GM23338 (cell line): ENCODE measurements at regions not wholly inside any gene's neighbourhood (a gene's known extent, or its start where the extent isn't known, plus 50 kb on each side); places are given as distances from the start of the nearest gene placed in this dataset.

Experiments used
- ATAC-seq: fragments of 200-7000 bp; cut with Tn5 transposase; 3 replicates; pipeline ENCODE4 v1.9.1; 2020
- DNase-seq: peaks from one replicate; pipeline ENCODE4 v3.0.0-alpha.2; 2015; ENCODE audit warnings: low spot score
- H2AFZ ChIP-seq: fragments of 200-600 bp; sonication (generic); 2 replicates; pipeline ENCODE4 v1.8.0; 2016; ENCODE audit warnings: antibody characterized with exemption, mild to moderate bottlenecking, moderate library complexity
- H3F3A ChIP-seq: fragments of 200-600 bp; sonication (generic); replicated peaks from 2 replicates; pipeline ENCODE4 v1.8.0; 2017; ENCODE audit warnings: antibody characterized with exemption, mixed run types, low read depth
- H3K27ac ChIP-seq: fragments of 200-600 bp; sonication (generic); 2 replicates; pipeline ENCODE4 v1.6.1; 2016; ENCODE audit warnings: low read depth
- H3K27me3 ChIP-seq: fragments of 200-600 bp; sonication (generic); 2 replicates; pipeline ENCODE4 v1.8.0; 2016; ENCODE audit warnings: mild to moderate bottlenecking, mixed run types, moderate library complexity; ENCODE audit not compliant: insufficient read depth
- H3K36me3 ChIP-seq: fragments of 200-600 bp; sonication (generic); 2 replicates; pipeline ENCODE4 v1.8.0; 2016; ENCODE audit warnings: mild to moderate bottlenecking; ENCODE audit not compliant: insufficient read depth
- H3K4me1 ChIP-seq: fragments of 200-600 bp; sonication (generic); 2 replicates; pipeline ENCODE4 v1.8.0; 2016; ENCODE audit warnings: mild to moderate bottlenecking, moderate library complexity; ENCODE audit not compliant: insufficient read depth
- H3K4me2 ChIP-seq: fragments of 200-600 bp; sonication (generic); 2 replicates; pipeline ENCODE4 v1.7.1; 2017; ENCODE audit warnings: mixed run types
- H3K4me3 ChIP-seq: fragments of 200-600 bp; sonication (generic); 2 replicates; pipeline ENCODE4 v1.6.1; 2016; ENCODE audit warnings: mixed run types
- H3K79me2 ChIP-seq: fragments of 200-600 bp; sonication (generic); replicated peaks from 2 replicates; pipeline ENCODE4 v1.8.0; 2017; ENCODE audit warnings: mild to moderate bottlenecking; ENCODE audit not compliant: insufficient read depth
- H3K9me2 ChIP-seq: fragments of 200-600 bp; sonication (generic); 2 replicates; pipeline ENCODE4 v1.8.0; 2017; ENCODE audit not compliant: insufficient read depth
- H4K20me1 ChIP-seq: fragments of 200-600 bp; sonication (generic); replicated peaks from 2 replicates; pipeline ENCODE4 v1.8.0; 2017; ENCODE audit warnings: mild to moderate bottlenecking; ENCODE audit not compliant: insufficient read depth
- H3K27ac Mint-ChIP-seq: 2 replicates; pipeline ENCODE4 v1.8.0; 2020; ENCODE audit warnings: inconsistent platforms, mild to moderate bottlenecking, moderate library complexity, mixed read lengths
- H3K27me3 Mint-ChIP-seq: 3 replicates; pipeline ENCODE4 v1.8.0; 2022; ENCODE audit warnings: low read depth, mild to moderate bottlenecking, moderate library complexity, mixed read lengths, inconsistent platforms; ENCODE audit not compliant: insufficient read depth, poor library complexity
- H3K36me3 Mint-ChIP-seq: 3 replicates; pipeline ENCODE4 v1.8.0; 2021; ENCODE audit warnings: low read depth, mild to moderate bottlenecking, inconsistent platforms, moderate library complexity, mixed read lengths
- H3K4me1 Mint-ChIP-seq: 3 replicates; pipeline ENCODE4 v1.8.0; 2020; ENCODE audit warnings: mild to moderate bottlenecking, inconsistent platforms, mixed read lengths
- H3K4me3 Mint-ChIP-seq: 3 replicates; pipeline ENCODE4 v1.8.0; 2021; ENCODE audit warnings: moderate library complexity, mild to moderate bottlenecking, inconsistent platforms, mixed read lengths
- H3K9me3 Mint-ChIP-seq: 3 replicates; pipeline ENCODE4 v1.8.0; 2020; ENCODE audit warnings: moderate library complexity, mild to moderate bottlenecking, inconsistent platforms, mixed read lengths
- CREB1 ChIP-seq: fragments of 250-450 bp; sonication (Bioruptor Pico); IDR thresholded peaks from 2 replicates; pipeline ENCODE4 v1.5.0; 2020; ENCODE audit warnings: low read depth, mild to moderate bottlenecking, moderate library complexity
- EZH2 ChIP-seq: fragments of 200-600 bp; sonication (generic); IDR thresholded peaks from one replicate; pipeline ENCODE4 v1.8.0; 2017; ENCODE audit warnings: antibody characterized with exemption, mild to moderate bottlenecking, low read depth; ENCODE audit not compliant: unreplicated experiment
- JUNB ChIP-seq: IDR thresholded peaks from one replicate; pipeline ENCODE4 v1.6.1; 2016; ENCODE audit warnings: antibody characterized with exemption; ENCODE audit not compliant: unreplicated experiment
- NANOG ChIP-seq: IDR thresholded peaks from 2 replicates; pipeline ENCODE4 v1.6.1; 2016; ENCODE audit warnings: antibody characterized with exemption, borderline replicate concordance
- TF ChIP-seq, protein P1 (sequence below): fragments of 250-450 bp; sonication (Bioruptor Pico); IDR thresholded peaks from 2 replicates; pipeline ENCODE4 v1.5.0; 2020; ENCODE audit warnings: mild to moderate bottlenecking, moderate library complexity
- TF ChIP-seq, protein P2 (sequence below), 2 experiments: fragments of 200-600 bp in 1 of 2; sonication (generic) in 1 of 2; conservative IDR thresholded peaks; 2 replicates each; pipeline versions ENCODE4 v1.5.1 to v1.6.1; 2016 to 2017; ENCODE audit warnings: antibody characterized with exemption in 2 of 2, low read depth in 2 of 2, mild to moderate bottlenecking in 2 of 2, moderate library complexity in 1 of 2

DNA sequence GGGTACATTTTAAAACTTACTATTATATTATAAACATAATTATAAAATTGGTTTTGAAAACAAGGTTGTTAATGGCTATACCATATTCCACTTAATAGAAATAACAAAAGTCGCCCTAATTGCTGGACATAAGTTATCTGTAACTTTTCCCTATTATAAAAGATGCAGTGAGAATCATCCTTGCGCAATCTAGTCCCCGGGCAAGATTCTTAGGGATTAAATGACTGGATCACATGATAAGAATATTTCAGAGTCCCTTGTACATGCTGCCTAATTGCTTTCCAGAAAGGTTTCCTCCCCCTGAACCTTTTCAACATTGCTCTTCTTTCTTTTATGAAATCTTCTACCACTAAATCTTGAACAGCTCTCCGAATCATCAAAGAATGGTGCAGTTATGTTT lies 479.8 kb upstream of the MKI67 start:
- H3K27me3 Mint-ChIP-seq = no peaks in the 10 kb centered on the region
- no peak for DNase-seq
- no peaks in the 10 kb centered on the region for H3F3A ChIP-seq
- H3K27ac ChIP-seq = no peak overlapping the region
- no peaks in the 10 kb centered on the region for H3K27me3 ChIP-seq
- no peak overlapping the region for H3K4me3 ChIP-seq
- H3K4me2 ChIP-seq = no peak overlapping the region
- H3K4me1 Mint-ChIP-seq = no peaks in the 10 kb centered on the region
- no peaks in the 10 kb centered on the region for H3K79me2 ChIP-seq
- no peaks in the 10 kb centered on the region for H4K20me1 ChIP-seq
- no peak for ATAC-seq
- no peaks in the 10 kb centered on the region for H3K9me2 ChIP-seq
- no peaks in the 10 kb centered on the region for H3K4me1 ChIP-seq
- no peaks in the 10 kb centered on the region for H3K36me3 Mint-ChIP-seq
- H3K36me3 ChIP-seq = no peaks in the 10 kb centered on the region
- H3K9me3 Mint-ChIP-seq = no peaks in the 10 kb centered on the region
- no peak overlapping the region for H3K4me3 Mint-ChIP-seq
- H3K27ac Mint-ChIP-seq = no peak overlapping the region
- TF ChIP-seq NANOG (no peak), EZH2 (no peak), JUNB (no peak), CREB1 (no peak)
- TF ChIP-seq, protein P1, sequence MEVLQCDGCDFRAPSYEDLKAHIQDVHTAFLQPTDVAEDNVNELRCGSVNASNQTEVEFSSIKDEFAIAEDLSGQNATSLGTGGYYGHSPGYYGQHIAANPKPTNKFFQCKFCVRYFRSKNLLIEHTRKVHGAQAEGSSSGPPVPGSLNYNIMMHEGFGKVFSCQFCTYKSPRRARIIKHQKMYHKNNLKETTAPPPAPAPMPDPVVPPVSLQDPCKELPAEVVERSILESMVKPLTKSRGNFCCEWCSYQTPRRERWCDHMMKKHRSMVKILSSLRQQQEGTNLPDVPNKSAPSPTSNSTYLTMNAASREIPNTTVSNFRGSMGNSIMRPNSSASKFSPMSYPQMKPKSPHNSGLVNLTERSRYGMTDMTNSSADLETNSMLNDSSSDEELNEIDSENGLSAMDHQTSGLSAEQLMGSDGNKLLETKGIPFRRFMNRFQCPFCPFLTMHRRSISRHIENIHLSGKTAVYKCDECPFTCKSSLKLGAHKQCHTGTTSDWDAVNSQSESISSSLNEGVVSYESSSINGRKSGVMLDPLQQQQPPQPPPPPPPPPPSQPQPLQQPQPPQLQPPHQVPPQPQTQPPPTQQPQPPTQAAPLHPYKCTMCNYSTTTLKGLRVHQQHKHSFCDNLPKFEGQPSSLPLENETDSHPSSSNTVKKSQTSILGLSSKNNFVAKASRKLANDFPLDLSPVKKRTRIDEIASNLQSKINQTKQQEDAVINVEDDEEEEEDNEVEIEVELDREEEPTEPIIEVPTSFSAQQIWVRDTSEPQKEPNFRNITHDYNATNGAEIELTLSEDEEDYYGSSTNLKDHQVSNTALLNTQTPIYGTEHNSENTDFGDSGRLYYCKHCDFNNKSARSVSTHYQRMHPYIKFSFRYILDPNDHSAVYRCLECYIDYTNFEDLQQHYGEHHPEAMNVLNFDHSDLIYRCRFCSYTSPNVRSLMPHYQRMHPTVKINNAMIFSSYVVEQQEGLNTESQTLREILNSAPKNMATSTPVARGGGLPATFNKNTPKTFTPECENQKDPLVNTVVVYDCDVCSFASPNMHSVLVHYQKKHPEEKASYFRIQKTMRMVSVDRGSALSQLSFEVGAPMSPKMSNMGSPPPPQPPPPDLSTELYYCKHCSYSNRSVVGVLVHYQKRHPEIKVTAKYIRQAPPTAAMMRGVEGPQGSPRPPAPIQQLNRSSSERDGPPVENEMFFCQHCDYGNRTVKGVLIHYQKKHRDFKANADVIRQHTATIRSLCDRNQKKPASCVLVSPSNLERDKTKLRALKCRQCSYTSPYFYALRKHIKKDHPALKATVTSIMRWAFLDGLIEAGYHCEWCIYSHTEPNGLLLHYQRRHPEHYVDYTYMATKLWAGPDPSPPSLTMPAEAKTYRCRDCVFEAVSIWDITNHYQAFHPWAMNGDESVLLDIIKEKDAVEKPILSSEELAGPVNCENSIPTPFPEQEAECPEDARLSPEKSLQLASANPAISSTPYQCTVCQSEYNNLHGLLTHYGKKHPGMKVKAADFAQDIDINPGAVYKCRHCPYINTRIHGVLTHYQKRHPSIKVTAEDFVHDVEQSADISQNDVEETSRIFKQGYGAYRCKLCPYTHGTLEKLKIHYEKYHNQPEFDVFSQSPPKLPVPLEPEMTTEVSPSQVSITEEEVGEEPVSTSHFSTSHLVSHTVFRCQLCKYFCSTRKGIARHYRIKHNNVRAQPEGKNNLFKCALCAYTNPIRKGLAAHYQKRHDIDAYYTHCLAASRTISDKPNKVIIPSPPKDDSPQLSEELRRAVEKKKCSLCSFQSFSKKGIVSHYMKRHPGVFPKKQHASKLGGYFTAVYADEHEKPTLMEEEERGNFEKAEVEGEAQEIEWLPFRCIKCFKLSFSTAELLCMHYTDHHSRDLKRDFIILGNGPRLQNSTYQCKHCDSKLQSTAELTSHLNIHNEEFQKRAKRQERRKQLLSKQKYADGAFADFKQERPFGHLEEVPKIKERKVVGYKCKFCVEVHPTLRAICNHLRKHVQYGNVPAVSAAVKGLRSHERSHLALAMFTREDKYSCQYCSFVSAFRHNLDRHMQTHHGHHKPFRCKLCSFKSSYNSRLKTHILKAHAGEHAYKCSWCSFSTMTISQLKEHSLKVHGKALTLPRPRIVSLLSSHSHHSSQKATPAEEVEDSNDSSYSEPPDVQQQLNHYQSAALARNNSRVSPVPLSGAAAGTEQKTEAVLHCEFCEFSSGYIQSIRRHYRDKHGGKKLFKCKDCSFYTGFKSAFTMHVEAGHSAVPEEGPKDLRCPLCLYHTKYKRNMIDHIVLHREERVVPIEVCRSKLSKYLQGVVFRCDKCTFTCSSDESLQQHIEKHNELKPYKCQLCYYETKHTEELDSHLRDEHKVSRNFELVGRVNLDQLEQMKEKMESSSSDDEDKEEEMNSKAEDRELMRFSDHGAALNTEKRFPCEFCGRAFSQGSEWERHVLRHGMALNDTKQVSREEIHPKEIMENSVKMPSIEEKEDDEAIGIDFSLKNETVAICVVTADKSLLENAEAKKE (CRISPR knock-in tag) = no peak
- TF ChIP-seq, protein P2, sequence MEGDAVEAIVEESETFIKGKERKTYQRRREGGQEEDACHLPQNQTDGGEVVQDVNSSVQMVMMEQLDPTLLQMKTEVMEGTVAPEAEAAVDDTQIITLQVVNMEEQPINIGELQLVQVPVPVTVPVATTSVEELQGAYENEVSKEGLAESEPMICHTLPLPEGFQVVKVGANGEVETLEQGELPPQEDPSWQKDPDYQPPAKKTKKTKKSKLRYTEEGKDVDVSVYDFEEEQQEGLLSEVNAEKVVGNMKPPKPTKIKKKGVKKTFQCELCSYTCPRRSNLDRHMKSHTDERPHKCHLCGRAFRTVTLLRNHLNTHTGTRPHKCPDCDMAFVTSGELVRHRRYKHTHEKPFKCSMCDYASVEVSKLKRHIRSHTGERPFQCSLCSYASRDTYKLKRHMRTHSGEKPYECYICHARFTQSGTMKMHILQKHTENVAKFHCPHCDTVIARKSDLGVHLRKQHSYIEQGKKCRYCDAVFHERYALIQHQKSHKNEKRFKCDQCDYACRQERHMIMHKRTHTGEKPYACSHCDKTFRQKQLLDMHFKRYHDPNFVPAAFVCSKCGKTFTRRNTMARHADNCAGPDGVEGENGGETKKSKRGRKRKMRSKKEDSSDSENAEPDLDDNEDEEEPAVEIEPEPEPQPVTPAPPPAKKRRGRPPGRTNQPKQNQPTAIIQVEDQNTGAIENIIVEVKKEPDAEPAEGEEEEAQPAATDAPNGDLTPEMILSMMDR (conservative IDR thresholded peaks at IDR 0.05; ENCODE audit: low read depth in 2 of 2) = no peak
- H2AFZ ChIP-seq = no peak overlapping the region
